ACC112 (cell line): ENCODE measurements at regions not wholly inside any gene's neighbourhood (a gene's known extent, or its start where the extent isn't known, plus 50 kb on each side); places are given as distances from the start of the nearest gene placed in this dataset.
"Not testable (repeated sequence)": the region's sequence is repeated elsewhere in the genome, so short reads cannot be mapped to it uniquely, and the experiment has no call there.

Source experiments
- H2AFZ ChIP-seq: fragments of 200-600 bp; sonication (generic); one replicate; pipeline ENCODE4 v1.6.0; 2017; ENCODE audit warnings: antibody characterized with exemption, low read length; ENCODE audit not compliant: unreplicated experiment
- H3K27ac ChIP-seq: fragments of 200-600 bp; sonication (generic); 2 replicates; pipeline ENCODE4 v1.5.1; 2014; ENCODE audit warnings: low read depth, mild to moderate bottlenecking, antibody characterized with exemption, low read length, moderate library complexity
- H3K27me3 ChIP-seq: fragments of 200-600 bp; sonication (generic); 2 replicates; pipeline ENCODE4 v1.6.1; 2014; ENCODE audit warnings: mild to moderate bottlenecking, antibody characterized with exemption, low read length, moderate library complexity, mixed read lengths; ENCODE audit not compliant: insufficient read depth
- H3K36me3 ChIP-seq: fragments of 200-600 bp; sonication (generic); 2 replicates; pipeline ENCODE4 v1.6.1; 2016; ENCODE audit warnings: mild to moderate bottlenecking, antibody characterized with exemption, low read length, moderate library complexity, mixed read lengths; ENCODE audit not compliant: insufficient read depth
- H3K4me1 ChIP-seq: fragments of 200-600 bp; sonication (generic); one replicate; pipeline ENCODE4 v1.6.1; 2016; ENCODE audit warnings: low read length, mixed read lengths; ENCODE audit not compliant: insufficient read depth, unreplicated experiment, control insufficient read depth
- H3K4me3 ChIP-seq: fragments of 200-600 bp; sonication (generic); 2 replicates; pipeline ENCODE4 v1.5.1; 2014; ENCODE audit warnings: mild to moderate bottlenecking, low read depth, low read length
- H3K79me2 ChIP-seq: fragments of 200-600 bp; sonication (generic); one replicate; pipeline ENCODE4 v1.6.0; 2016; ENCODE audit warnings: low read length; ENCODE audit not compliant: control insufficient read depth, unreplicated experiment, insufficient read depth

DNA sequence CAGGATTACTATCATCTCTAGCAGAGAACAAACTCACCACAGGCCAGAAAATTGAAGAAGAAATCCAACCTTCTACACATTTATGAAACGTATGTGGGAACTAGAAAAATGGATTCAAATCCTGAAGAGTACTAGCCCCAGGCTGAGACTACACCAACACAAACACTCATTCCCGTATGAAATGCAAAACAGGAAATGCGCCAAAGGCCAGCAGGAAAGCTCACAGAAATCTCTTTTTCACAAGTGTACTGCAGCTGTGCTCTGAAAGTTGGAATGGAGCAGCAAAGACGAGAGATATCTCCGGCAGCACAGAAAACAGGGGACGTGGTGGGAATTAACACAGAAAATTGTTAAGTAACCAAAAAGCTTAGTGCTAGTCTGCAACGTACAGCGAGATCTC, 913.5 kb downstream of the TDRD15 start:
- no peaks in the 10 kb centered on the region for H3K27me3 ChIP-seq

DNA sequence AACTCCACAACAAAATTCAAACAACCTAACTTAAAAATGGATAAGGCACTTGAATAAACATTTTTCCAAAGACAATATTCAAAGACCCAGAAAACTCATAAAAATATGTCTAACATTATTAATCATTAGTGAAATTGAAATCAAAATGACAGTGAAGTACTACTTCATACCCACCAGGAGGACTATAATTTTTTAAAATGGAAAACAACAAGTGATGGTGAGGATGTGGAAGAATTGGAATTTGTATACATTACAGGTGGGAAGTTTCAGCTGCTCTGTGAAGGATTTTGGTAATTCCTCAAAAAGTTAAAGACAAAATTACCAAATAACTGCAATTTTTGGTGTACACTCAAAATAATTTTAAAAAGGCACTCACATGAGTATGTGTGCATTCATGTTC, 920.0 kb downstream of the TDRD15 start:
- H3K4me3 ChIP-seq = no peak overlapping the region
- no peak overlapping the region for H3K27ac ChIP-seq
- H2AFZ ChIP-seq = no peak overlapping the region
- H3K4me1 ChIP-seq = no peaks in the 10 kb centered on the region
- no peaks in the 10 kb centered on the region for H3K27me3 ChIP-seq
- H3K79me2 ChIP-seq = no peaks in the 10 kb centered on the region
- H3K36me3 ChIP-seq = no peaks in the 10 kb centered on the region

More for the DNA sequence above, 913.5 kb downstream of the TDRD15 start:
- Histone ChIP-seq H3K4me3 (no peak overlapping the region), H3K79me2 (no peaks in the 10 kb centered on the region), H2AFZ (no peak overlapping the region), H3K27ac (no peak overlapping the region), H3K36me3 (no peaks in the 10 kb centered on the region), H3K4me1 (no peaks in the 10 kb centered on the region)

DNA sequence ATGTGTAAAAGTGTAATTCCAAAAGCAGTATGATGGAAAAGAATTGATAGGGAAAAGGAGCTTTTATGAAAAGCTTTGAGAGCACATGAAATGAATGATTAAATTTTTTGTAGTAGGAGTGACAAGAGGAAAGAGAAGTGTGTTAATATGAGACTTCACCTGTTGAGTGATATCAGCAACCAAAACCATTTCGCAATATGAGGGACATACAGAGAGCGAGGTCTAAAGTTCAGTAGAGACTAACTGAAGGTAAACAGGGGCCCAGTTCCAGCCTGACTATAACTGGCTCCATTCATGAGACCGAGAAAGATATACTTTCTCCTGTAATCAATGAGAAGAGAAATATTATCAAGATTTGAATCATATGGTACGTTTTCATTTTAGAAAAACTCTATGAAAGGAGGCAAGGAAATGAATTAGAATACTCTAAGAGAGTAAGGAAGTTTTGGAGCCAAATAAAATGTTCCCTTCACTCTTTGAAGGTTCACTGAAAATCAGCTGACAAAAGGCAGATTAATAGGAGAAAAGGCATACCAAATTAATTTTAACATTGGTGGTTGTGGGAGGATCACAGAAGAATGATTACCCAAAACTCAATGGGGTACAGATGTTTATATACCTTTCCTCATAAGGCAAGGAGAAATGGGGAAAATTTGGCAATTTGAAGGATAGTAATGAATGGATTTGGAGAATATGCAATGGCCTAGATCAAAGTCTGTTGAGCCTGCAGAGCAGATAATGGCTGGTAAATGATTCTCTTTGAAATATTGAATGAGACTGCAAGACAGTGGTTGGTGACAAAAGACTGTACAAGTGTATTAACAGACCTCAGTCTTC, 932.2 kb downstream of the TDRD15 start:
- Histone ChIP-seq H3K4me1 (no peaks in the 10 kb centered on the region), H2AFZ (no peak overlapping the region), H3K27ac (no peak overlapping the region)

GRCh38 chr2:22056621-22057132, 932.9 kb downstream of the TDRD15 start:
- Histone ChIP-seq H3K4me3 (no peak overlapping the region), H2AFZ (no peak overlapping the region)

More for the DNA sequence above, 932.2 kb downstream of the TDRD15 start:
- no peak overlapping the region for H3K4me3 ChIP-seq
- H3K27me3 ChIP-seq = no peaks in the 10 kb centered on the region
- no peaks in the 10 kb centered on the region for H3K79me2 ChIP-seq
- no peaks in the 10 kb centered on the region for H3K36me3 ChIP-seq

DNA sequence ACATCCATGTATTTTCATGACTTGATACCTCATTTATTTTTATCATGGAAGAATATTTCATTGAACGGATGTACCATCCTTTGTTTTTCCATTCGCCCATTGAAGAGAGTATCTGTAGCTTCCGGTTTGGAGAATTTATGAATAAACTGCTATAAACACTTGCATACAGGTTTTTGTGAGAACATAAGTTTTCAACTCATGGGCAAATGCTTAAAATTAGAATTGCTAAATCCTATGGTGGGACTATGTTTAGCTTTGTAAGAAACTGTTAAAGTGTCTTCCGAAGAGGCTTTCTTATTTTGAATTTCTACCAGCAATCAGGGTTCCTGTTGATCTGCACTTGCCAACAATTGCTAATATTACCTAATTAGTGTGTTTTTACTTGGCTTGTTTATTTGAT, 938.9 kb downstream of the TDRD15 start:
- H2AFZ ChIP-seq = no peak overlapping the region
- no peaks in the 10 kb centered on the region for H3K79me2 ChIP-seq
- H3K4me3 ChIP-seq = no peak overlapping the region
- no peak overlapping the region for H3K27ac ChIP-seq
- H3K36me3 ChIP-seq = no peaks in the 10 kb centered on the region
- H3K4me1 ChIP-seq = no peaks in the 10 kb centered on the region
- H3K27me3 ChIP-seq = no peaks in the 10 kb centered on the region

More at GRCh38 chr2:22056621-22057132, 932.9 kb downstream of the TDRD15 start:
- Histone ChIP-seq H3K27ac (no peak overlapping the region), H3K36me3 (no peaks in the 10 kb centered on the region), H3K4me1 (no peaks in the 10 kb centered on the region), H3K27me3 (no peaks in the 10 kb centered on the region), H3K79me2 (no peaks in the 10 kb centered on the region)

- no peaks in the 10 kb centered on the region for H3K79me2 ChIP-seq
- no peaks in the 10 kb centered on the region for H3K27me3 ChIP-seq
- H3K4me3 ChIP-seq = no peak overlapping the region
- no peak overlapping the region for H2AFZ ChIP-seq
- no peak overlapping the region for H3K27ac ChIP-seq
- no peaks in the 10 kb centered on the region for H3K36me3 ChIP-seq
- H3K4me1 ChIP-seq = no peaks in the 10 kb centered on the region
Observed at GRCh38 chr2:22076454-22076853, 952.7 kb downstream of the TDRD15 start.

DNA sequence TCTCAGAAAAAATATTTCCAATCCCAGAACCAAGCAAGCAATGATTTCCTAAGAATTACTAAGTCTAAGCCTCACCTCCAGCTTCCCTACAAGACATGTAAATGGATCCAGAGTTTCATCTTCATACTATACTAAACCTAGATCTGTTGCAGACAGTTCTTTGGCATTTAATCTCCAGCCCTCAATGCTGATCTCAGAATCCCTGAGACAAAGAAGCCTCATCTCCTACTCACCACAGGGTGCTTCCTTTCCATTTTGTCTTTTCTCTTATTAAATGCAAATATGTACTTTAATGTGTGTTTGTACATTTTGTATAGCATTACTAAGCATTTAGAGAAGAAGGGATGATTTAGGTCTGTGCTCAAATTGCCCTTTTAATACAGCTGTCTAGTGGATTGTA, 954.9 kb downstream of the TDRD15 start:
- Histone ChIP-seq H3K27me3 (no peaks in the 10 kb centered on the region), H3K4me1 (no peaks in the 10 kb centered on the region), H3K4me3 (no peak overlapping the region), H3K36me3 (no peaks in the 10 kb centered on the region), H3K27ac (no peak overlapping the region), H3K79me2 (no peaks in the 10 kb centered on the region), H2AFZ (no peak overlapping the region)

DNA sequence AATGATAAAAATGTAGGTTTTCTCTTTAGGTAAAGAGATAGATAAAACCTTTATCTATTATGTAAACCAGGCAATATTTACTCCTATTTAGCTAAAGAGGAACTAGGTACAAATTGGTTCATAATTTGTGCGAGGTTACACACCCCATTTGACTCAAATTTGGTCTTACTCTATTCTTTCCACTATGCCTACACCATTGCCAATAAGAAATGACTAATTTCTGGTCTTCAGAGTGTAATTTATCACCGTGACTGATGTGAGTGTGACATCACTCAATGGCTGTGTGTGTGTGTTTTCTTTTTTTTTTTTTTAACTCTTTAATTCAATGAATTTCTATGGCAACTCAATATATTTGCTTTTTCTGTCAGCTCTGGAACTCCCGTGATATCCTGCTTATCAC, 955.8 kb downstream of the TDRD15 start:
- no peak overlapping the region for H2AFZ ChIP-seq
- no peaks in the 10 kb centered on the region for H3K4me1 ChIP-seq
- H3K4me3 ChIP-seq = no peak overlapping the region
- H3K27ac ChIP-seq = no peak overlapping the region
- no peaks in the 10 kb centered on the region for H3K36me3 ChIP-seq
- H3K79me2 ChIP-seq = no peaks in the 10 kb centered on the region
- no peaks in the 10 kb centered on the region for H3K27me3 ChIP-seq

DNA sequence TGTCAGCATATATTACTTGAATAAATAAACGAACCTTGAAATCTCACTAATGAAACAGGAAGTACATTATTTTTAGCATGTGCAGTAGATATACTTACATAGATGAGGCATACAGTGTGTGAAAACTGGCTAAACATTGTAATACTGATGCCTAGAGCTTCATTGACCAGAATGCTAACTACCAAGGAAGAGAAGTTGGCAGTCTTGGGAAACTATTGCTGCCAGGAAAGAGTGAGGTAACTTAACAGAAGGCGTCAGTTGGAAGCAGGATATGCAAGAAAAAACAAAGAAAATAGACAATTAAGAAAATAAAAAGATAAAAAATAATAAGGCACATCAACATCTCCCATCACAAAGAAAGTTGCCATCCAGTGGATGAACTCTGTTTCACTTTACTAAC, 963.0 kb downstream of the TDRD15 start:
- Histone ChIP-seq H3K27ac (no peak overlapping the region), H3K36me3 (no peaks in the 10 kb centered on the region), H3K4me1 (no peaks in the 10 kb centered on the region), H2AFZ (no peak overlapping the region), H3K4me3 (no peak overlapping the region), H3K79me2 (no peaks in the 10 kb centered on the region), H3K27me3 (no peaks in the 10 kb centered on the region)

- H3K4me3 ChIP-seq, H3K79me2 ChIP-seq, H3K27ac ChIP-seq, H2AFZ ChIP-seq, H3K36me3 ChIP-seq, H3K4me1 ChIP-seq, H3K27me3 ChIP-seq: not testable (repeated sequence)
Observed at GRCh38 chr2:22103617-22104016, 979.8 kb downstream of the TDRD15 start.

GRCh38 chr2:22110244-22110651, 986.5 kb downstream of the TDRD15 start:
- Histone ChIP-seq H3K79me2 (no peaks in the 10 kb centered on the region), H2AFZ (no peak overlapping the region), H3K4me1 (no peaks in the 10 kb centered on the region), H3K4me3 (no peak overlapping the region), H3K27me3 (no peaks in the 10 kb centered on the region), H3K36me3 (no peaks in the 10 kb centered on the region), H3K27ac (no peak overlapping the region)
